Astrocyte (in vitro differentiated cells and primary cell): ENCODE measurements at regions not wholly inside any gene's neighbourhood (a gene's known extent, or its start where the extent isn't known, plus 50 kb on each side); places are given as distances from the start of the nearest gene placed in this dataset.

Experiments
- DNase-seq: peaks from one replicate; pipeline ENCODE4 v3.0.0-alpha.2; 2010; ENCODE audit warnings: low read depth
- FAIRE-seq: peaks from 2 replicates; lab custom pipeline; 2011; peaks lifted over from hg19 to GRCh38; lab: Jason Lieb, UNC
- H2AFZ ChIP-seq: 2 replicates; pipeline ENCODE4 v1.6.0; 2012; ENCODE audit warnings: low read depth, low read length, inconsistent platforms
- H3K27ac ChIP-seq: 2 replicates; pipeline ENCODE4 v1.5.1; 2011; ENCODE audit warnings: low read depth, low read length, inconsistent platforms
- H3K27me3 ChIP-seq: 2 replicates; pipeline ENCODE4 v1.6.0; 2011; ENCODE audit warnings: low read length, inconsistent platforms; ENCODE audit not compliant: insufficient read depth
- H3K36me3 ChIP-seq: 2 replicates; pipeline ENCODE4 v1.5.1; 2011; ENCODE audit warnings: low read length, inconsistent platforms; ENCODE audit not compliant: insufficient read depth
- H3K4me1 ChIP-seq: 2 replicates; pipeline ENCODE4 v1.5.1; 2011; ENCODE audit warnings: low read length, inconsistent platforms; ENCODE audit not compliant: insufficient read depth
- H3K4me2 ChIP-seq: 2 replicates; pipeline ENCODE4 v1.6.0; 2012; ENCODE audit warnings: low read length, inconsistent platforms
- H3K4me3 ChIP-seq: 2 replicates; pipeline ENCODE4 v1.5.1; 2011; ENCODE audit warnings: low read depth, mild to moderate bottlenecking, low read length, inconsistent platforms; ENCODE audit not compliant: insufficient read depth
- H3K79me2 ChIP-seq: 2 replicates; pipeline ENCODE4 v1.6.0; 2012; ENCODE audit warnings: mild to moderate bottlenecking, low read length, inconsistent platforms; ENCODE audit not compliant: insufficient read depth
- H3K9ac ChIP-seq: 2 replicates; pipeline ENCODE4 v1.6.0; 2012; ENCODE audit warnings: mild to moderate bottlenecking, low read length, inconsistent platforms
- H3K9me3 ChIP-seq: 2 replicates; pipeline ENCODE4 v1.5.1; 2012; ENCODE audit warnings: low read depth, mild to moderate bottlenecking, low read length, inconsistent platforms; ENCODE audit not compliant: insufficient read depth
- H4K20me1 ChIP-seq: 2 replicates; pipeline ENCODE4 v1.6.0; 2012; ENCODE audit warnings: low read length, inconsistent platforms; ENCODE audit not compliant: insufficient read depth
- H3K27ac Mint-ChIP-seq: one replicate; pipeline ENCODE4 v1.8.0; 2021; ENCODE audit warnings: mild to moderate bottlenecking, mixed read lengths; ENCODE audit not compliant: unreplicated experiment
- H3K27me3 Mint-ChIP-seq: one replicate; pipeline ENCODE4 v1.8.0; 2021; ENCODE audit warnings: low read depth, mixed read lengths; ENCODE audit not compliant: unreplicated experiment
- H3K36me3 Mint-ChIP-seq: one replicate; pipeline ENCODE4 v1.8.0; 2021; ENCODE audit warnings: low read depth, mixed read lengths; ENCODE audit not compliant: unreplicated experiment
- H3K4me1 Mint-ChIP-seq: one replicate; pipeline ENCODE4 v1.8.0; 2021; ENCODE audit warnings: low read depth, mixed read lengths; ENCODE audit not compliant: unreplicated experiment
- H3K4me3 Mint-ChIP-seq: one replicate; pipeline ENCODE4 v1.8.0; 2021; ENCODE audit warnings: mild to moderate bottlenecking, moderate library complexity, mixed read lengths; ENCODE audit not compliant: unreplicated experiment
- H3K9me3 Mint-ChIP-seq: one replicate; pipeline ENCODE4 v1.8.0; 2021; ENCODE audit warnings: mild to moderate bottlenecking, mixed read lengths; ENCODE audit not compliant: unreplicated experiment
- EZH2 ChIP-seq: IDR thresholded peaks from 2 replicates; pipeline ENCODE4 v1.6.1; 2012; ENCODE audit warnings: mild to moderate bottlenecking, low read length, inconsistent platforms; ENCODE audit not compliant: insufficient read depth
- TF ChIP-seq, protein P1 (sequence below): IDR thresholded peaks from 2 replicates; pipeline ENCODE4 v1.5.1; 2011; ENCODE audit warnings: low read depth, mild to moderate bottlenecking, inconsistent platforms, low read length, moderate library complexity; ENCODE audit not compliant: insufficient read depth

DNA sequence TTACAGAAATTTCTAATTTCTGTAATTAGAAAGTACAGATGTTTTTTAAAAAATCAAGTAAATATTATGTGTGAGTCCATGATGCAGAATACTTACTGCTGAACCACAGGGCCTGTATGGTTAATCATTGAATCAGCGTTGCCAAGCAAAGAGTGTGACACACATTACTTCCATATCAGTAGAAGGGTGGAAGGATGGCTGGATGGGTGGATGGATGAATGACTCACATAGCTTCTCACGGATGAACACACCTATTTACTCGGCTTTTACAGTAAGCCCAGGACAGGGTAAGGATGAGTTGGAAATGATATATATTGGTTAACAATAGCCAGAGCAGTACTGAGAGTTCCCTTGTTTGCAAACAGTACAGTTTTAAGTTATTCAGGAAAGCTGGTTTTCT is 495.9 kb upstream of the RBFOX1 start:
- H3K36me3 Mint-ChIP-seq, result no peaks in the 10 kb centered on the region
- Histone ChIP-seq H3K27ac (no peak overlapping the region), H4K20me1 (no peaks in the 10 kb centered on the region), H3K4me3 (no peak overlapping the region), H3K9me3 (no peaks in the 10 kb centered on the region), H3K4me1 (no peaks in the 10 kb centered on the region), H3K4me2 (no peak overlapping the region), H2AFZ (no peak overlapping the region), H3K79me2 (no peaks in the 10 kb centered on the region), H3K36me3 (no peaks in the 10 kb centered on the region), H3K9ac (no peak overlapping the region), H3K27me3 (no peaks in the 10 kb centered on the region)
- H3K4me1 Mint-ChIP-seq, result no peaks in the 10 kb centered on the region
- H3K9me3 Mint-ChIP-seq, result peaks cover 4% of the 10 kb centered on the region
- DNase-seq, result no peak
- no peak for TF ChIP-seq EZH2
- TF ChIP-seq, protein P1, sequence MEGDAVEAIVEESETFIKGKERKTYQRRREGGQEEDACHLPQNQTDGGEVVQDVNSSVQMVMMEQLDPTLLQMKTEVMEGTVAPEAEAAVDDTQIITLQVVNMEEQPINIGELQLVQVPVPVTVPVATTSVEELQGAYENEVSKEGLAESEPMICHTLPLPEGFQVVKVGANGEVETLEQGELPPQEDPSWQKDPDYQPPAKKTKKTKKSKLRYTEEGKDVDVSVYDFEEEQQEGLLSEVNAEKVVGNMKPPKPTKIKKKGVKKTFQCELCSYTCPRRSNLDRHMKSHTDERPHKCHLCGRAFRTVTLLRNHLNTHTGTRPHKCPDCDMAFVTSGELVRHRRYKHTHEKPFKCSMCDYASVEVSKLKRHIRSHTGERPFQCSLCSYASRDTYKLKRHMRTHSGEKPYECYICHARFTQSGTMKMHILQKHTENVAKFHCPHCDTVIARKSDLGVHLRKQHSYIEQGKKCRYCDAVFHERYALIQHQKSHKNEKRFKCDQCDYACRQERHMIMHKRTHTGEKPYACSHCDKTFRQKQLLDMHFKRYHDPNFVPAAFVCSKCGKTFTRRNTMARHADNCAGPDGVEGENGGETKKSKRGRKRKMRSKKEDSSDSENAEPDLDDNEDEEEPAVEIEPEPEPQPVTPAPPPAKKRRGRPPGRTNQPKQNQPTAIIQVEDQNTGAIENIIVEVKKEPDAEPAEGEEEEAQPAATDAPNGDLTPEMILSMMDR, result no peak
- no peak overlapping the region for H3K4me3 Mint-ChIP-seq
- no peaks in the 10 kb centered on the region for H3K27me3 Mint-ChIP-seq
- FAIRE-seq, result no peak
- no peak overlapping the region for H3K27ac Mint-ChIP-seq

- no peaks in the 10 kb centered on the region for H3K36me3 Mint-ChIP-seq
- FAIRE-seq, result no peak
Observed at GRCh38 chr16:6835941-6836340, 496.7 kb upstream of the RBFOX1 start.

DNA sequence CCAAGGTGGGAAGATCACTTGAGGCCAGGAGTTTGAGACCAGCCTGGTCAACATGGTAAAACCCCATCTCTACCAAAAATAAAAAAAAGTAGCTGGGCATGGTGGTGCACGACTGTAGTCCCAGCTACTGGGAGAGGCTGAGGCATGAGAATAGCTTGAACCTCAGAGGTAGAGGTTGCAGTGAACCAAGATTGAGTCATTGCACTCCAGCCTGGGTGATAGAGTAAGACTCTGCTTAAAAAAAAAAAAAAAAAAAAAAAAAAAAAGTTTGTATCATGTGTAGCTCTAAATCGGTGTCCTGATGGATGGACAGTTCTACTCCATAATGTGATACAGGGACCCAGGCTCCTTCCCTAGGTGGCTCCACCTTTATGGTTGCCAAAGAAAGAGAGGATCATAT is 497.1 kb upstream of the RBFOX1 start:
- Mint-ChIP-seq H3K9me3 (peaks cover 4% of the 10 kb centered on the region), H3K4me3 (no peak overlapping the region), H3K27ac (no peak overlapping the region), H3K36me3 (no peaks in the 10 kb centered on the region), H3K27me3 (no peaks in the 10 kb centered on the region), H3K4me1 (no peaks in the 10 kb centered on the region)
- Histone ChIP-seq H3K79me2 (no peaks in the 10 kb centered on the region), H3K4me1 (no peaks in the 10 kb centered on the region), H3K9me3 (no peaks in the 10 kb centered on the region), H4K20me1 (no peaks in the 10 kb centered on the region), H3K36me3 (no peaks in the 10 kb centered on the region), H3K4me3 (no peak overlapping the region), H3K27me3 (no peaks in the 10 kb centered on the region), H3K4me2 (no peak overlapping the region), H3K9ac (no peak overlapping the region), H3K27ac (no peak overlapping the region), H2AFZ (no peak overlapping the region)
- DNase-seq (no peak), FAIRE-seq (no peak)
- TF ChIP-seq EZH2, result no peak
- TF ChIP-seq, protein P1, result no peak

More at GRCh38 chr16:6835941-6836340, 496.7 kb upstream of the RBFOX1 start:
- Mint-ChIP-seq H3K4me3 (no peak overlapping the region), H3K9me3 (peaks cover 4% of the 10 kb centered on the region), H3K4me1 (no peaks in the 10 kb centered on the region), H3K27ac (no peak overlapping the region), H3K27me3 (no peaks in the 10 kb centered on the region)
- TF ChIP-seq EZH2, result no peak
- TF ChIP-seq, protein P1, result no peak
- Histone ChIP-seq H3K4me2 (no peak overlapping the region), H3K4me3 (no peak overlapping the region), H3K9me3 (no peaks in the 10 kb centered on the region), H3K4me1 (no peaks in the 10 kb centered on the region), H2AFZ (no peak overlapping the region), H3K36me3 (no peaks in the 10 kb centered on the region), H4K20me1 (no peaks in the 10 kb centered on the region), H3K9ac (no peak overlapping the region), H3K79me2 (no peaks in the 10 kb centered on the region), H3K27ac (no peak overlapping the region), H3K27me3 (no peaks in the 10 kb centered on the region)
- DNase-seq, result no peak
